ENCODE measurements at regions not wholly inside any gene's neighbourhood (a gene's known extent, or its start where the extent isn't known, plus 50 kb on each side); places are given as distances from the start of the nearest gene placed in this dataset.

GRCh38 chr4:64682946-64683345 lies 273.7 kb upstream of the TECRL start:
- dilution Hi-C loops (cut with HindIII; ENCODE audit: low sequenced_read_pairs, unreplicated experiment) (no loop called here), intact Hi-C loops (cut with micrococcal nuclease) (no loop called here), in situ Hi-C loops (cut with MboI; ENCODE audit: low sequenced_read_pairs) (no loop called here)
- no CpG with 5 or more reads among the region's 4 CpGs for WGBS, 2 experiments (ENCODE audit: extremely low coverage in 2 of 2, insufficient read length in 1 of 2)
- Histone ChIP-seq H3K27ac (ENCODE audit: insufficient read depth, low read length) (no peak overlapping the region), H2BK5ac (ENCODE audit: low read depth, low read length, poor library complexity, severe bottlenecking) (no peak overlapping the region), H3K36me3 (ENCODE audit: control insufficient read depth, insufficient read depth, low read length) (no peaks in the 10 kb centered on the region), H3K4ac (ENCODE audit: low read depth, low read length) (no peak overlapping the region), H3K18ac (ENCODE audit: low read depth, low read length) (no peak overlapping the region), H2AK9ac (replicated peaks; ENCODE audit: low read depth, low read length, poor library complexity) (no peak overlapping the region), H3K9me3 (ENCODE audit: control insufficient read depth, insufficient read depth, low read length) (peaks cover 2% of the 10 kb centered on the region; the same call in 1 of the 2 replicates), H3K56ac (ENCODE audit: extremely low read depth, insufficient read depth, low read length) (no peak overlapping the region), H3K9ac (ENCODE audit: low read depth, low read length) (no peak overlapping the region), H4K91ac (ENCODE audit: insufficient read depth, low read depth, low read length) (no peak overlapping the region), H2BK120ac (ENCODE audit: low read depth, low read length) (no peak overlapping the region), H3K4me3 (ENCODE audit: insufficient read depth, low read depth, low read length) (no peak overlapping the region), H3K4me2 (ENCODE audit: low read depth, low read length) (no peak overlapping the region), H4K20me1 (ENCODE audit: insufficient read depth, low read length) (no peaks in the 10 kb centered on the region), H2BK20ac (ENCODE audit: low read depth, low read length) (no peak overlapping the region), H3K27me3 (ENCODE audit: control insufficient read depth, insufficient read depth, low read length) (no peaks in the 10 kb centered on the region), H2AFZ (replicated peaks; ENCODE audit: low read length, poor library complexity) (no peak overlapping the region), H4K5ac (ENCODE audit: low read depth, low read length) (no peak overlapping the region), H3K79me1 (ENCODE audit: low read depth in 1 of 2, low read length in 2 of 2) (no peaks in the 10 kb centered on the region), H2BK15ac (ENCODE audit: low read depth, low read length) (no peak overlapping the region), H3K4me1 (ENCODE audit: control insufficient read depth, insufficient read depth, low read length) (no peaks in the 10 kb centered on the region), H2AK5ac (ENCODE audit: low read depth, low read length) (no peak overlapping the region), H3K9me1 (ENCODE audit: insufficient read depth, low read length) (no peaks in the 10 kb centered on the region), H3K23ac (ENCODE audit: low read depth, low read length) (no peak overlapping the region), H4K8ac (ENCODE audit: low read depth in 2 of 2, low read length in 2 of 2) (no peak overlapping the region), H3K14ac (replicated peaks; ENCODE audit: low read depth, low read length) (no peak overlapping the region)
- no peak for TF ChIP-seq MAFK (IDR thresholded peaks at IDR 0.05; ENCODE audit: low read depth, low read length)
- CTCF ChIA-PET: no interaction called here
- POLR2A ChIA-PET (ENCODE audit: unreplicated experiment): no interaction called here
- no TSS peak for BruUV-seq (replicated peaks)
- ATAC-seq (ENCODE audit: low read depth) (no peak), DNase-seq (no peak)

Data from IMR-90 (cell line).